HepG2 (cell line): ENCODE measurements at regions not wholly inside any gene's neighbourhood (a gene's known extent, or its start where the extent isn't known, plus 50 kb on each side); places are given as distances from the start of the nearest gene placed in this dataset.
"Not testable (repeated sequence)": the region's sequence is repeated elsewhere in the genome, so short reads cannot be mapped to it uniquely, and the experiment has no call there.

Experiments used
- ATAC-seq: fragments of 200-7000 bp; cut with Tn5 transposase; 3 replicates; pipeline ENCODE4 v1.9.1; 2020; ENCODE audit warnings: mild to moderate bottlenecking, moderate library complexity
- BruUV-seq: library from RNA; stranded (reverse); fragments of 400-500 nt; replicated peaks from 2 replicates; lab custom pipeline; 2021; lab: Mats Ljungman, UMichigan
- CTCF ChIA-PET: fragments of 300-600 bp; formaldehyde crosslinking; extraction: SDS; loops from one replicate; lab custom pipeline; 2021; ENCODE audit warnings: low total read pairs, inconsistent platforms, low intra/inter-chr PET ratio; lab: Yijun Ruan, JAX
- POLR2A ChIA-PET: fragments of 350-600 bp; sonication (Branson Sonifier 250); formaldehyde crosslinking; loops from one replicate; lab custom pipeline; 2020; ENCODE audit warnings: antibody characterized with exemption, inconsistent platforms; lab: Yijun Ruan, JAX
- DNase-seq: peaks from one replicate; pipeline ENCODE4 v3.0.0-alpha.2; 2015; ENCODE audit warnings: low spot score
- FAIRE-seq: peaks from 3 replicates; lab custom pipeline; 2011; peaks lifted over from hg19 to GRCh38; lab: Jason Lieb, UNC
- H2AFZ ChIP-seq: one replicate; pipeline ENCODE4 v1.6.1; 2011; ENCODE audit warnings: low read length, inconsistent platforms
- H3K27ac ChIP-seq: fragments of 300-600 bp; 3 replicates; pipeline ENCODE4 v1.8.0; 2011; ENCODE audit warnings: mixed run types, mild to moderate bottlenecking, mixed read lengths, low read length, inconsistent platforms; ENCODE audit not compliant: insufficient read depth; ENCODE audit errors: extremely low read length
- H3K27me3 ChIP-seq, 2 experiments: fragments of 200-600 bp in 1 of 2; 2 replicates in 1 of 2; 3 replicates in 1 of 2; pipeline versions ENCODE4 v1.6.0 to v1.8.0; 2011; ENCODE audit warnings: low read length in 2 of 2, mild to moderate bottlenecking in 2 of 2, moderate library complexity in 2 of 2, inconsistent platforms in 1 of 2; ENCODE audit not compliant: insufficient read depth in 2 of 2, control insufficient read depth in 1 of 2
- H3K36me3 ChIP-seq, 2 experiments: fragments of 200-600 bp in 1 of 2; replicated peaks in 1 of 2; 2 replicates in 1 of 2; 3 replicates in 1 of 2; pipeline versions ENCODE4 v1.5.1 to v1.8.0; 2011; ENCODE audit warnings: low read length in 2 of 2, inconsistent platforms in 1 of 2; ENCODE audit not compliant: insufficient read depth in 2 of 2, control insufficient read depth in 1 of 2
- H3K4me1 ChIP-seq: 2 replicates; pipeline ENCODE4 v1.5.1; 2012; ENCODE audit warnings: low read length, inconsistent platforms; ENCODE audit not compliant: insufficient read depth
- H3K4me2 ChIP-seq: 2 replicates; pipeline ENCODE4 v1.6.0; 2011; ENCODE audit warnings: low read depth, low read length, inconsistent platforms
- H3K4me3 ChIP-seq, 3 experiments: fragments of 200-600 bp in 1 of 3; sonication (generic), shearing (Covaris generic) in 1 of 3; replicated peaks in 1 of 3; 2 replicates each; pipeline ENCODE4 v1.5.1; 2011 to 2016; ENCODE audit warnings: low read length in 3 of 3, inconsistent platforms in 2 of 3, low read depth in 2 of 3, mild to moderate bottlenecking in 2 of 3, control low read depth in 1 of 3, mixed read lengths in 1 of 3; ENCODE audit not compliant: insufficient read depth in 1 of 3
- H3K79me2 ChIP-seq: one replicate; pipeline ENCODE4 v1.6.1; 2011; ENCODE audit warnings: low read length, inconsistent platforms; ENCODE audit not compliant: insufficient read depth
- H3K9ac ChIP-seq: 2 replicates; pipeline ENCODE4 v1.6.0; 2011; ENCODE audit warnings: mild to moderate bottlenecking, low read depth, low read length, inconsistent platforms; ENCODE audit not compliant: insufficient read depth
- H3K9me3 ChIP-seq: 2 replicates; pipeline ENCODE4 v1.5.1; 2012; ENCODE audit warnings: mild to moderate bottlenecking, low read length
- H4K20me1 ChIP-seq: 2 replicates; pipeline ENCODE4 v1.6.0; 2011; ENCODE audit warnings: inconsistent platforms, mild to moderate bottlenecking, low read length, moderate library complexity; ENCODE audit not compliant: insufficient read depth
- ATAD3A ChIP-seq: sonication (generic); formaldehyde crosslinking; IDR thresholded peaks from 2 replicates; pipeline ENCODE4 v1.4.0; 2020; ENCODE audit warnings: missing genetic modification reagents
- ETV5 ChIP-seq: IDR thresholded peaks from 2 replicates; pipeline ENCODE4 v1.6.1; 2018; ENCODE audit warnings: missing biosample characterization, missing genetic modification reagents, inconsistent platforms, borderline replicate concordance
- RBM22 ChIP-seq: fragments of 200-400 bp; formaldehyde crosslinking; optimal IDR thresholded peaks from 2 replicates; pipeline ENCODE3; 2017; ENCODE audit warnings: mild to moderate bottlenecking, low read length, moderate library complexity
- SMAD3 ChIP-seq: sonication (generic); formaldehyde crosslinking; IDR thresholded peaks from 2 replicates; pipeline ENCODE4 v1.4.0; 2020; ENCODE audit warnings: missing genetic modification reagents
- SOX13 ChIP-seq, 3 experiments: fragments of 450-650 bp in 1 of 3; sonication (generic) in 1 of 3; formaldehyde crosslinking in 1 of 3; IDR thresholded peaks in 2 of 3; conservative IDR thresholded peaks in 1 of 3; 2 replicates each; pipeline versions ENCODE4 v1.5.0 to v1.6.1; 2016 to 2020; ENCODE audit warnings: antibody characterized with exemption in 1 of 3, mild to moderate bottlenecking in 1 of 3, missing compliant biosample characterization in 1 of 3, missing genetic modification reagents in 1 of 3, moderate library complexity in 1 of 3
- TAF1 ChIP-seq: sonication (generic); formaldehyde crosslinking; IDR thresholded peaks from 2 replicates; pipeline ENCODE4 v1.4.0; 2020; ENCODE audit warnings: missing genetic modification reagents
- WGBS: methylation state at CpG from one replicate; pipeline ENCODE4 v1.1.6; 2017; ENCODE audit warnings: low lambda C conversion rate; 5-methylcytosine and 5-hydroxymethylcytosine counted together
- in situ Hi-C: cut with HindIII; loops from 2 replicates; pipeline ENCODE4 v1.10.0; 2017; ENCODE audit warnings: low pct_unique_long_range_greater_than_20kb; ENCODE audit not compliant: extremely low pct_ligation_motif_present
- intact Hi-C: fragments of 100-400 bp; cut with micrococcal nuclease; formaldehyde crosslinking; loops from one replicate; pipeline ENCODE4 v1.10.0; 2022; ENCODE audit not compliant: unreplicated experiment
- TF ChIP-seq, protein P1 (sequence below): sonication (generic); formaldehyde crosslinking; IDR thresholded peaks from 2 replicates; pipeline ENCODE4 v1.5.0; 2020; ENCODE audit warnings: mild to moderate bottlenecking, missing genetic modification reagents

DNA sequence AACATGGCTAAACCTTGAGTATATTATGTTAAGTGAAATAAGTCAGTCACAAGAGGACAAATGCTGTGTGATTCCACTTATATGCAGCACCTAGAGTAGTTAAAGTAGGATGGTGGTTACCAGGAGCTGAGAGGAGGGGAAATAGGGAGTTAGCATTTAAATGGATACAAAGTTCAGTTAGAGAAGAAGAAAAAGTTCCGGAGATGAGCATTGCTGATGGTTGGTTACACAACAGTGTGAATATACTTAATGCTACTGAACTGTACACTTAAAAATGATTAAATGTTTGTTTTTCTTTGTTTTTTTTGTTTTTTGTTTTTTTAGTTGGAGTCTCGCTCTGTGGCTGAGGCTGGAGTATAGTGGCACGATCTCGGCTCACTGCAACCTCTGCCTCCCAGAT, 67.7 kb upstream of the OSTN start (continued):
- no peak for TF ChIP-seq TAF1 (CRISPR knock-in tag)
- TF ChIP-seq ETV5 (CRISPR knock-in tag) = peak; percentile 16; the same call in 1 of the 2 replicates
- no peak for TF ChIP-seq SOX13 (IDR thresholded peaks at IDR 0.05)
- peak in 1 of 2 experiments; percentile 50; a peak in 1 of 4 replicates for TF ChIP-seq SOX13 (CRISPR knock-in tag; conservative IDR thresholded peaks at IDR 0.05 in 1 of 2, IDR thresholded peaks at IDR 0.05 in 1 of 2)
- no peak for TF ChIP-seq RBM22

DNA sequence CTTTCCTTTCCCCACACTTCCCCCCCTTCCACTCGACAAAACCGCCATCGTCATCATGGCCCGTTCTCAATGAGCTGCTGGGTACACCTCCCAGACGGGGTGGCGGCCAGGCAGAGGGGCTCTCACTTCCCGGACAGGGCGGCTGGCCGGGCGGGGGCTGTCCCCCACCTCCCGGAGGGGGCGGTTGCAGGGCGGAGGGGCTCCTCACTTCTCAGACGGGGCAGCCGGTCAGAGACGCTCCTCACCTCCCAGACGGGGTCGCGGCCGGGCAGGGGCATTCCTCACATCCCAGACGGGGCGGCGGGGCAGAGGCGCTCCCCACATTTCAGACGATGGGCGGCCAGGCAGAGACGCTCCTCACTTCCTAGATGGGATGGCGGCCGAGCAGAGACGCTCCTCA, 74.2 kb upstream of the OSTN start:
- H3K36me3 ChIP-seq, DNase-seq, H2AFZ ChIP-seq, POLR2A ChIA-PET, H3K9me3 ChIP-seq, FAIRE-seq, H3K4me3 ChIP-seq, H3K79me2 ChIP-seq, H3K9ac ChIP-seq, H3K27me3 ChIP-seq, in situ Hi-C loops, H4K20me1 ChIP-seq, ATAC-seq, BruUV-seq, intact Hi-C loops, H3K27ac ChIP-seq, CTCF ChIA-PET, H3K4me2 ChIP-seq: not testable (repeated sequence)
- WGBS = 75% methylated on average over 12 of the region's 30 CpGs
- peaks cover 34% of the 10 kb centered on the region for H3K4me1 ChIP-seq

DNA sequence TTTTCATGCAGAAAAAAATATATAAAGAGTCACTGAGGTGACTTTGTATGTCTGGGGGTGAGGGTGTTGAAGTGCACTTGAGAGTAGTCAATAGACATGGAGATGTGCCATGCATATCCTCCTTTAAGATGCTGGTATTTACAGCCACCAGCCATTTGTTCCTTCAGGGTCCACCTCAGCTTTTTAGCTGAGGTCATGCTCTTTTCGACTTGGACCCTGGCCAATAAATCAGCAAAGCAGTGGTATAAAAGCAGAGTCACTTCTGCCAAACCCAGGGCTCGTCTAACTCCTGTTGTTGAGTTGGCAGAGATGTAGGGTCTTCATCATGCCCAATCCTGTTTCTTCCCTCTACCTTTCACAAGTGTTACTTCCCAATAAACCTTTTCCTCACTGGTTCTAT, 75.1 kb upstream of the OSTN start:
- BruUV-seq = no TSS peak
- no peak for TF ChIP-seq ATAD3A
- TF ChIP-seq, protein P1, sequence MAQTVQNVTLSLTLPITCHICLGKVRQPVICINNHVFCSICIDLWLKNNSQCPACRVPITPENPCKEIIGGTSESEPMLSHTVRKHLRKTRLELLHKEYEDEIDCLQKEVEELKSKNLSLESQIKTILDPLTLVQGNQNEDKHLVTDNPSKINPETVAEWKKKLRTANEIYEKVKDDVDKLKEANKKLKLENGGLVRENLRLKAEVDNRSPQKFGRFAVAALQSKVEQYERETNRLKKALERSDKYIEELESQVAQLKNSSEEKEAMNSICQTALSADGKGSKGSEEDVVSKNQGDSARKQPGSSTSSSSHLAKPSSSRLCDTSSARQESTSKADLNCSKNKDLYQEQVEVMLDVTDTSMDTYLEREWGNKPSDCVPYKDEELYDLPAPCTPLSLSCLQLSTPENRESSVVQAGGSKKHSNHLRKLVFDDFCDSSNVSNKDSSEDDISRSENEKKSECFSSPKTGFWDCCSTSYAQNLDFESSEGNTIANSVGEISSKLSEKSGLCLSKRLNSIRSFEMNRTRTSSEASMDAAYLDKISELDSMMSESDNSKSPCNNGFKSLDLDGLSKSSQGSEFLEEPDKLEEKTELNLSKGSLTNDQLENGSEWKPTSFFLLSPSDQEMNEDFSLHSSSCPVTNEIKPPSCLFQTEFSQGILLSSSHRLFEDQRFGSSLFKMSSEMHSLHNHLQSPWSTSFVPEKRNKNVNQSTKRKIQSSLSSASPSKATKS (CRISPR knock-in tag) = no peak
- TF ChIP-seq SMAD3 (CRISPR knock-in tag) = no peak
- ATAC-seq (no peak), DNase-seq (no peak), FAIRE-seq (no peak)
- H3K79me2 ChIP-seq = no peaks in the 10 kb centered on the region
- no peak overlapping the region for H3K4me2 ChIP-seq
- H3K4me1 ChIP-seq = peaks cover 34% of the 10 kb centered on the region
- H3K27me3 ChIP-seq = no peaks in the 10 kb centered on the region
- ChIA-PET CTCF (no interaction called here), POLR2A (no interaction called here)
- intact Hi-C loops = no loop called here
- no peaks in the 10 kb centered on the region for H3K36me3 ChIP-seq
- 18% methylated on average over 2 of the region's 2 CpGs for WGBS
- no peaks in the 10 kb centered on the region for H4K20me1 ChIP-seq
- in situ Hi-C loops = no loop called here
- no peak overlapping the region for H3K9ac ChIP-seq
- H3K4me3 ChIP-seq = no peak overlapping the region
- H3K27ac ChIP-seq = no peak overlapping the region
- no peak overlapping the region for H2AFZ ChIP-seq
- no peaks in the 10 kb centered on the region for H3K9me3 ChIP-seq
